Endodermal cell (in vitro differentiated cells): ENCODE measurements at regions not wholly inside any gene's neighbourhood (a gene's known extent, or its start where the extent isn't known, plus 50 kb on each side); places are given as distances from the start of the nearest gene placed in this dataset.

Source experiments
- DNase-seq: peaks from one replicate; pipeline ENCODE4 v3.0.0-alpha.2; 2017
- H3K27ac ChIP-seq: 2 replicates; pipeline ENCODE4 v1.5.1; 2013; ENCODE audit warnings: mild to moderate bottlenecking, low read depth, low read length, moderate library complexity
- H3K27me3 ChIP-seq: 2 replicates; pipeline ENCODE4 v1.6.1; 2013; ENCODE audit warnings: mild to moderate bottlenecking, low read length, moderate library complexity; ENCODE audit not compliant: insufficient read depth, control insufficient read depth, poor library complexity, severe bottlenecking
- H3K36me3 ChIP-seq: 2 replicates; pipeline ENCODE4 v1.7.0; 2013; ENCODE audit warnings: mild to moderate bottlenecking, low read length, moderate library complexity; ENCODE audit not compliant: control insufficient read depth, insufficient read depth
- H3K4me1 ChIP-seq: one replicate; pipeline ENCODE4 v1.7.0; 2013; ENCODE audit warnings: low read length; ENCODE audit not compliant: control insufficient read depth, insufficient read depth
- H3K4me3 ChIP-seq: 2 replicates; pipeline ENCODE4 v1.5.1; 2013; ENCODE audit warnings: mild to moderate bottlenecking, low read length, moderate library complexity
- H3K9ac ChIP-seq: 2 replicates; pipeline ENCODE4 v1.6.1; 2013; ENCODE audit warnings: mild to moderate bottlenecking, low read length, moderate library complexity; ENCODE audit not compliant: poor library complexity, severe bottlenecking; ENCODE audit errors: extremely low read depth
- H3K9me3 ChIP-seq: 2 replicates; pipeline ENCODE4 v1.6.1; 2013; ENCODE audit warnings: mild to moderate bottlenecking, low read length, moderate library complexity; ENCODE audit not compliant: control insufficient read depth
- H3K27ac Mint-ChIP-seq: 2 replicates; pipeline ENCODE4 v1.8.0; 2020; ENCODE audit warnings: mixed read lengths
- H3K27me3 Mint-ChIP-seq: 2 replicates; pipeline ENCODE4 v1.8.0; 2021; ENCODE audit warnings: mild to moderate bottlenecking, mixed read lengths; ENCODE audit not compliant: insufficient read depth
- H3K36me3 Mint-ChIP-seq: 2 replicates; pipeline ENCODE4 v1.8.0; 2020; ENCODE audit warnings: low read depth, mixed read lengths
- H3K4me1 Mint-ChIP-seq: 2 replicates; pipeline ENCODE4 v1.8.0; 2020; ENCODE audit warnings: mixed read lengths
- H3K4me3 Mint-ChIP-seq: 2 replicates; pipeline ENCODE4 v1.8.0; 2020; ENCODE audit warnings: mild to moderate bottlenecking, moderate library complexity, mixed read lengths
- H3K9me3 Mint-ChIP-seq: 2 replicates; pipeline ENCODE4 v1.8.0; 2020; ENCODE audit warnings: mild to moderate bottlenecking, mixed read lengths
- WGBS, 2 experiments: methylation state at CpG; one replicate each; pipeline versions ENCODE4 v1.1.5 to v1.1.7; 2013; ENCODE audit warnings: missing lambda C conversion rate in 2 of 2, mixed read lengths in 1 of 2; ENCODE audit not compliant: insufficient coverage in 1 of 2, insufficient read length in 1 of 2; 5-methylcytosine and 5-hydroxymethylcytosine counted together
- TF ChIP-seq, protein P1 (sequence below): fragments of 200-600 bp; sonication (generic); conservative IDR thresholded peaks from 2 replicates; pipeline ENCODE4 v1.5.0; 2021; ENCODE audit warnings: antibody characterized with exemption, mild to moderate bottlenecking

DNA sequence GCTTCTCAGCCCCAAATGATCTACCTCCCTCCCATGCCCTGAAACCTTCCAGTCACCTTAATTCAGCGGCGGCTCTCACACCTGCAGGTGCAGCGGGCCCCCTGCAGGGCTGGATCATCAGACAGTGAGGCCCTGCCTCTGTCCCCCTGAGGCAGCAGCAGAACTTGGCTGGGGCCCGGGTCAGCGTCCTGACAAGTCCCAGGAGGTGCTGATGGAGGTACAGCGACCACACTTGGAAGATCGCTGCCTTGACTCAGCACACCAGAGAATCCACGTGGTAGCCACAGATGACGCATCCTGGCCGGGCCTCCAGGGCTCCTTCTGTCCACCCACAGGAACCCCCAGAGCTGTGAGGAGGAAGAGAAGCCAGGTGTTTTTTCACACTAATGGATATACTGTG lies 116.4 kb upstream of the THBS2 start:
- TF ChIP-seq, protein P1, sequence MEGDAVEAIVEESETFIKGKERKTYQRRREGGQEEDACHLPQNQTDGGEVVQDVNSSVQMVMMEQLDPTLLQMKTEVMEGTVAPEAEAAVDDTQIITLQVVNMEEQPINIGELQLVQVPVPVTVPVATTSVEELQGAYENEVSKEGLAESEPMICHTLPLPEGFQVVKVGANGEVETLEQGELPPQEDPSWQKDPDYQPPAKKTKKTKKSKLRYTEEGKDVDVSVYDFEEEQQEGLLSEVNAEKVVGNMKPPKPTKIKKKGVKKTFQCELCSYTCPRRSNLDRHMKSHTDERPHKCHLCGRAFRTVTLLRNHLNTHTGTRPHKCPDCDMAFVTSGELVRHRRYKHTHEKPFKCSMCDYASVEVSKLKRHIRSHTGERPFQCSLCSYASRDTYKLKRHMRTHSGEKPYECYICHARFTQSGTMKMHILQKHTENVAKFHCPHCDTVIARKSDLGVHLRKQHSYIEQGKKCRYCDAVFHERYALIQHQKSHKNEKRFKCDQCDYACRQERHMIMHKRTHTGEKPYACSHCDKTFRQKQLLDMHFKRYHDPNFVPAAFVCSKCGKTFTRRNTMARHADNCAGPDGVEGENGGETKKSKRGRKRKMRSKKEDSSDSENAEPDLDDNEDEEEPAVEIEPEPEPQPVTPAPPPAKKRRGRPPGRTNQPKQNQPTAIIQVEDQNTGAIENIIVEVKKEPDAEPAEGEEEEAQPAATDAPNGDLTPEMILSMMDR = no peak
- Histone ChIP-seq H3K36me3 (no peaks in the 10 kb centered on the region), H3K27ac (no peak overlapping the region), H3K9ac (no peak overlapping the region), H3K4me1 (no peaks in the 10 kb centered on the region), H3K27me3 (no peaks in the 10 kb centered on the region), H3K9me3 (peaks cover 6% of the 10 kb centered on the region), H3K4me3 (no peak overlapping the region)
- Mint-ChIP-seq H3K27me3 (peaks cover 5% of the 10 kb centered on the region), H3K9me3 (peaks cover 19% of the 10 kb centered on the region), H3K4me1 (no peaks in the 10 kb centered on the region), H3K4me3 (no peak overlapping the region), H3K27ac (no peak overlapping the region), H3K36me3 (no peaks in the 10 kb centered on the region)
- WGBS, 2 experiments = 88 to 89% methylated on average over 10 of the region's 10 CpGs
- DNase-seq = peak; percentile 57

DNA sequence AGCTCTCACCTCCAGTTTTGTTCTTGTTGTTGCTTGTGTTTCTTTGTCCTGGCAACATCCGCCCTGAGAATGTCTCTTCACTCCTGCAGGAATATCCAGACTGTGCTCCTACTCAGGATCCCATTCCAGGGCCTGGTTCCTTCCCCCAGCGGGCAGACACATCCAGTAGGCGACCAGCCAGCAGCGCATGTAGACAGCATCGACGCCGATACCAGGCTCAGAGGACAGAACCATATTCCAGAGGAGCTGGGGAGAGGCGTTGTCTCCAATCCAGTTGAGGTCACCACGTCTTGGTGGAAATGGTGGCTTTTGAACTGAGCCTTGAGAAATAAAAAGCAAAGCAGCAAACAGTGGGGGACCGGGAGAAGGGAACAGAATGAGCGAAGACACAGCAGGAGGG lies 114.6 kb upstream of the THBS2 start:
- no peaks in the 10 kb centered on the region for H3K4me1 ChIP-seq
- Mint-ChIP-seq H3K4me3 (no peak overlapping the region), H3K36me3 (no peaks in the 10 kb centered on the region), H3K27me3 (peaks cover 5% of the 10 kb centered on the region), H3K9me3 (peaks cover 14% of the 10 kb centered on the region), H3K27ac (no peak overlapping the region), H3K4me1 (no peaks in the 10 kb centered on the region)
- TF ChIP-seq, protein P1 = no peak
- no peaks in the 10 kb centered on the region for H3K27me3 ChIP-seq
- no peak overlapping the region for H3K9ac ChIP-seq
- H3K27ac ChIP-seq = no peak overlapping the region
- H3K9me3 ChIP-seq = peaks cover 6% of the 10 kb centered on the region
- no peaks in the 10 kb centered on the region for H3K36me3 ChIP-seq
- WGBS, 2 experiments = 90 to 95% methylated on average over 8 to 11 of the region's 11 CpGs
- no peak overlapping the region for H3K4me3 ChIP-seq
- DNase-seq = no peak

DNA sequence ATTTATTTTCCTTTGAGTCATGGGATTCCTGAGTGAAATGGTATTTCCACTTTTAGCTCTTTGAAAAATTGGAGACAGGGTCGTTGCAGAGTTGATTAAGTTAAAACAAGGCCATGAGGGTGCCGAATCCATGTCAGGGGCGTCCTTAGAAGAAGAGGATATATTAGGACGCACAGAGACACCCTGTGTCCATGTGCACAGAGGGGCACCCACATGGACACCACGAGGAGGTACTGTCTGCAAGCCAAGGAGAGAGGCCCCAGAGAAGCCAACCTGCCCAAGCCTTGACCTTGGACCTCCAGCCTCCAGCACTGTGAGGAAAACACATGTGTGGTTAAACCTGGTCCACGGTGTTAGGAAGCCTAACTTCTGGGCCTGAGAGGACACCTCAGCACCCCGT lies 113.9 kb upstream of the THBS2 start:
- Histone ChIP-seq H3K9me3 (peaks cover 4% of the 10 kb centered on the region), H3K4me1 (no peaks in the 10 kb centered on the region), H3K36me3 (no peaks in the 10 kb centered on the region), H3K27ac (no peak overlapping the region), H3K4me3 (no peak overlapping the region), H3K27me3 (no peaks in the 10 kb centered on the region), H3K9ac (no peak overlapping the region)
- Mint-ChIP-seq H3K27me3 (peaks cover 5% of the 10 kb centered on the region), H3K9me3 (peaks cover 15% of the 10 kb centered on the region), H3K27ac (no peak overlapping the region), H3K36me3 (no peaks in the 10 kb centered on the region), H3K4me3 (no peak overlapping the region), H3K4me1 (no peaks in the 10 kb centered on the region)
- WGBS, 2 experiments = 91 to 94% methylated on average over 7 of the region's 7 CpGs
- no peak for DNase-seq
- TF ChIP-seq, protein P1 = no peak
